KMS-11 (cell line): ENCODE measurements at regions not wholly inside any gene's neighbourhood (a gene's known extent, or its start where the extent isn't known, plus 50 kb on each side); places are given as distances from the start of the nearest gene placed in this dataset.
"Not testable (repeated sequence)": the region's sequence is repeated elsewhere in the genome, so short reads cannot be mapped to it uniquely, and the experiment has no call there.

Experiments
- H2AFZ ChIP-seq: fragments of 200-600 bp; sonication (generic); 2 replicates; pipeline ENCODE4 v1.6.1; 2016; ENCODE audit warnings: antibody characterized with exemption, mixed run types, low read depth
- H3K27ac ChIP-seq: fragments of 200-600 bp; sonication (generic); 2 replicates; pipeline ENCODE4 v1.6.1; 2016; ENCODE audit warnings: mild to moderate bottlenecking, mixed run types
- H3K27me3 ChIP-seq: fragments of 200-600 bp; sonication (generic); 2 replicates; pipeline ENCODE4 v1.6.1; 2017; ENCODE audit warnings: mild to moderate bottlenecking, low read depth, mixed run types, moderate library complexity; ENCODE audit not compliant: insufficient read depth
- H3K36me3 ChIP-seq: fragments of 200-600 bp; sonication (generic); 2 replicates; pipeline ENCODE4 v1.6.1; 2017; ENCODE audit warnings: mild to moderate bottlenecking, mixed run types; ENCODE audit not compliant: insufficient read depth
- H3K4me1 ChIP-seq: fragments of 200-600 bp; sonication (generic); 2 replicates; pipeline ENCODE4 v1.6.1; 2016; ENCODE audit warnings: mild to moderate bottlenecking, low read depth, mixed run types; ENCODE audit not compliant: poor library complexity, severe bottlenecking
- H3K4me2 ChIP-seq: fragments of 200-600 bp; sonication (generic); 2 replicates; pipeline ENCODE4 v1.7.0; 2016; ENCODE audit warnings: mild to moderate bottlenecking, mixed run types
- H3K4me3 ChIP-seq: fragments of 200-600 bp; sonication (generic); IDR thresholded peaks from 2 replicates; pipeline ENCODE4 v1.6.1; 2017; ENCODE audit warnings: low read depth, low read length, mixed read lengths; ENCODE audit not compliant: insufficient read depth
- H3K79me2 ChIP-seq: fragments of 200-600 bp; sonication (generic); 2 replicates; pipeline ENCODE4 v1.6.1; 2016; ENCODE audit warnings: low read depth, mixed run types; ENCODE audit not compliant: insufficient read depth
- H3K9ac ChIP-seq: fragments of 200-600 bp; sonication (generic); 2 replicates; pipeline ENCODE4 v1.6.1; 2016; ENCODE audit warnings: mild to moderate bottlenecking, mixed run types
- H4K20me1 ChIP-seq: fragments of 200-600 bp; sonication (generic); 2 replicates; pipeline ENCODE4 v1.6.1; 2016; ENCODE audit warnings: mild to moderate bottlenecking, mixed run types; ENCODE audit not compliant: insufficient read depth
- TF ChIP-seq, protein P1 (sequence below): fragments of 200-600 bp; sonication (generic); conservative IDR thresholded peaks from 2 replicates; pipeline ENCODE4 v1.6.1; 2017; ENCODE audit warnings: low read depth, mild to moderate bottlenecking, antibody characterized with exemption, low read length, moderate library complexity, mixed read lengths

DNA sequence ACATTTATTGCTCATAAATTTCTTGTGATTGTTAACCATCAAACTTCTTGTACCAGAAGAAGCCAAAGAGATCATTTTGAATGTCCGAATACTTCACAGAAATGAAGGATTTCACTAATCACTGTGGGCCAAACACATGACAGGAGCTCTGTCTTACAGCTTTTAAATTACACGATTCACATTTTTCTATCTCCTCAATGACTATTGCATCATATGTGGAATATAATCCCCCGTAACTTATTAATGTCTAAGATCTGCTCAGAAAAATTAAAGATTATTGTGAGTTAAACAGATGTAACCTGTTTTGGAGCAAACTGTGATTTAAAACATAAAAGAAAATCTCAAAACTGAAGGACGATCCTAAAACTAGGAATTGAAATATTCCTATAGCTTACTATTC is 645.2 kb upstream of the COX7C start:
- Histone ChIP-seq H3K9ac (no peak overlapping the region), H3K27me3 (no peaks in the 10 kb centered on the region), H3K4me3 (no peak overlapping the region), H3K27ac (no peak overlapping the region), H3K4me2 (no peak overlapping the region), H2AFZ (no peak overlapping the region), H3K36me3 (no peaks in the 10 kb centered on the region), H3K79me2 (no peaks in the 10 kb centered on the region), H3K4me1 (no peaks in the 10 kb centered on the region), H4K20me1 (no peaks in the 10 kb centered on the region)
- TF ChIP-seq, protein P1, sequence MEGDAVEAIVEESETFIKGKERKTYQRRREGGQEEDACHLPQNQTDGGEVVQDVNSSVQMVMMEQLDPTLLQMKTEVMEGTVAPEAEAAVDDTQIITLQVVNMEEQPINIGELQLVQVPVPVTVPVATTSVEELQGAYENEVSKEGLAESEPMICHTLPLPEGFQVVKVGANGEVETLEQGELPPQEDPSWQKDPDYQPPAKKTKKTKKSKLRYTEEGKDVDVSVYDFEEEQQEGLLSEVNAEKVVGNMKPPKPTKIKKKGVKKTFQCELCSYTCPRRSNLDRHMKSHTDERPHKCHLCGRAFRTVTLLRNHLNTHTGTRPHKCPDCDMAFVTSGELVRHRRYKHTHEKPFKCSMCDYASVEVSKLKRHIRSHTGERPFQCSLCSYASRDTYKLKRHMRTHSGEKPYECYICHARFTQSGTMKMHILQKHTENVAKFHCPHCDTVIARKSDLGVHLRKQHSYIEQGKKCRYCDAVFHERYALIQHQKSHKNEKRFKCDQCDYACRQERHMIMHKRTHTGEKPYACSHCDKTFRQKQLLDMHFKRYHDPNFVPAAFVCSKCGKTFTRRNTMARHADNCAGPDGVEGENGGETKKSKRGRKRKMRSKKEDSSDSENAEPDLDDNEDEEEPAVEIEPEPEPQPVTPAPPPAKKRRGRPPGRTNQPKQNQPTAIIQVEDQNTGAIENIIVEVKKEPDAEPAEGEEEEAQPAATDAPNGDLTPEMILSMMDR: no peak

GRCh38 chr5:85985167-85985566 is 632.6 kb upstream of the COX7C start:
- Histone ChIP-seq H3K79me2 (no peaks in the 10 kb centered on the region), H3K27me3 (no peaks in the 10 kb centered on the region; the same call in 1 of the 2 replicates), H3K4me3 (no peak overlapping the region), H3K9ac (no peak overlapping the region), H4K20me1 (no peaks in the 10 kb centered on the region), H3K4me1 (no peaks in the 10 kb centered on the region), H3K36me3 (no peaks in the 10 kb centered on the region), H3K4me2 (no peak overlapping the region), H3K27ac (no peak overlapping the region), H2AFZ (no peak overlapping the region)
- TF ChIP-seq, protein P1: no peak

GRCh38 chr5:85990998-85991397 is 626.7 kb upstream of the COX7C start:
- no peak overlapping the region for H3K9ac ChIP-seq
- H3K4me2 ChIP-seq: no peak overlapping the region
- H3K4me3 ChIP-seq: no peak overlapping the region
- no peaks in the 10 kb centered on the region for H3K27me3 ChIP-seq
- H3K4me1 ChIP-seq: no peaks in the 10 kb centered on the region
- H3K27ac ChIP-seq: no peak overlapping the region
- H2AFZ ChIP-seq: no peak overlapping the region
- H4K20me1 ChIP-seq: no peaks in the 10 kb centered on the region
- H3K79me2 ChIP-seq: no peaks in the 10 kb centered on the region
- TF ChIP-seq, protein P1: no peak
- no peaks in the 10 kb centered on the region for H3K36me3 ChIP-seq

GRCh38 chr5:85994653-85995052 is 623.1 kb upstream of the COX7C start:
- not testable (repeated sequence) for H4K20me1 ChIP-seq, H3K9ac ChIP-seq

DNA sequence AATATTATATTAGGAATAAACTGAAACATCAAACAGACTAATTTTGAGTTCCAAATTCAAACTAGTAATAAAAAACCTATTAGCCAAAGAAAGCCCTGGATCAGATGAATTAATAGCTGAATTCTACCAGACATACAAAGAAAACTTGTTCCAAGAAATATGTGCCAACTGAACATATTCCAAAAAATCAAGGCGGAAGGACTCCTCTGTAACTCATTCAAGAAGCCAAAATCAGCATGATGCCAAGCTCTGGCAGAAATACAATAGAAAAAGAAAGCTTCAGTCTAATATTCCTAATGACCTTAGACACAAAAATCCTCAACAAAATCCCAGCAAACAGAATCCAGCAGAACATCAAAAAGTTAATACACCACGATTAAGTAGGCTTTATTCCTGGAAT is 619.1 kb upstream of the COX7C start:
- Histone ChIP-seq H4K20me1 (no peaks in the 10 kb centered on the region), H3K4me2 (no peak overlapping the region), H3K36me3 (no peaks in the 10 kb centered on the region), H3K4me1 (no peaks in the 10 kb centered on the region), H3K27ac (no peak overlapping the region), H3K4me3 (no peak overlapping the region), H2AFZ (no peak overlapping the region), H3K79me2 (no peaks in the 10 kb centered on the region), H3K9ac (no peak overlapping the region), H3K27me3 (no peaks in the 10 kb centered on the region)
- TF ChIP-seq, protein P1: no peak

More at GRCh38 chr5:85994653-85995052, 623.1 kb upstream of the COX7C start:
- H3K36me3 ChIP-seq, H3K4me2 ChIP-seq, H2AFZ ChIP-seq, H3K27me3 ChIP-seq, H3K79me2 ChIP-seq, H3K4me1 ChIP-seq, H3K27ac ChIP-seq, H3K4me3 ChIP-seq: not testable (repeated sequence)
